ENCODE measurements at regions not wholly inside any gene's neighbourhood (a gene's known extent, or its start where the extent isn't known, plus 50 kb on each side); places are given as distances from the start of the nearest gene placed in this dataset.
"Not testable (repeated sequence)": the region's sequence is repeated elsewhere in the genome, so short reads cannot be mapped to it uniquely, and the experiment has no call there.

- in situ Hi-C loops (cut with MboI; ENCODE audit: low sequenced_read_pairs in 4 of 4), result no loop called here
- DNase-seq, result no peak
- ATAC-seq, result no peak
- TF ChIP-seq CTCF (IDR thresholded peaks at IDR 0.05 in 4 of 5, conservative IDR thresholded peaks at IDR 0.05 in 1 of 5) (no peak), POLR2A (IDR thresholded peaks at IDR 0.05) (no peak)
- Histone ChIP-seq H3K27me3 (no peaks in the 10 kb centered on the region), H3K4me1 (no peaks in the 10 kb centered on the region), H3K36me3 (no peaks in the 10 kb centered on the region), H3K27ac (no peak overlapping the region), H3K9me3 (no peaks in the 10 kb centered on the region), H3K4me3 (no peak overlapping the region)
- intact Hi-C loops (cut with DNase I; ENCODE audit: low total_unique reads), result no loop called here
Observed at GRCh38 chr4:135934026-135934425, 1598.3 kb downstream of the PCDH18 start.

- ATAC-seq (no peak), DNase-seq (no peak)
- H3K4me3 ChIP-seq, result no peak overlapping the region
- no peaks in the 10 kb centered on the region for H3K4me1 ChIP-seq
- intact Hi-C loops (cut with DNase I; ENCODE audit: low total_unique reads) (no loop called here), in situ Hi-C loops (cut with MboI; ENCODE audit: low sequenced_read_pairs in 4 of 4) (no loop called here)
- no peaks in the 10 kb centered on the region for H3K36me3 ChIP-seq
- no peak overlapping the region for H3K27ac ChIP-seq
- TF ChIP-seq POLR2A (IDR thresholded peaks at IDR 0.05), result no peak
- no peak for TF ChIP-seq CTCF (IDR thresholded peaks at IDR 0.05 in 4 of 5, conservative IDR thresholded peaks at IDR 0.05 in 1 of 5)
- H3K27me3 ChIP-seq, result no peaks in the 10 kb centered on the region
- no peaks in the 10 kb centered on the region for H3K9me3 ChIP-seq
Observed at GRCh38 chr4:135927651-135928050, 1604.6 kb downstream of the PCDH18 start.

GRCh38 chr4:135921081-135921480 is 1611.2 kb downstream of the PCDH18 start:
- Histone ChIP-seq H3K4me1 (no peaks in the 10 kb centered on the region), H3K36me3 (no peaks in the 10 kb centered on the region), H3K9me3 (no peaks in the 10 kb centered on the region), H3K4me3 (no peak overlapping the region), H3K27me3 (no peaks in the 10 kb centered on the region), H3K27ac (no peak overlapping the region)
- ATAC-seq, result no peak
- no peak for TF ChIP-seq CTCF (IDR thresholded peaks at IDR 0.05 in 4 of 5, conservative IDR thresholded peaks at IDR 0.05 in 1 of 5)
- no peak for TF ChIP-seq POLR2A (IDR thresholded peaks at IDR 0.05)
- DNase-seq, result no peak
- in situ Hi-C loops (cut with MboI; ENCODE audit: low sequenced_read_pairs in 4 of 4) (no loop called here), intact Hi-C loops (cut with DNase I; ENCODE audit: low total_unique reads) (no loop called here)

GRCh38 chr4:135917011-135917410 is 1615.3 kb downstream of the PCDH18 start:
- Histone ChIP-seq H3K4me3 (no peak overlapping the region), H3K9me3 (no peaks in the 10 kb centered on the region), H3K27me3 (no peaks in the 10 kb centered on the region), H3K36me3 (no peaks in the 10 kb centered on the region), H3K4me1 (no peaks in the 10 kb centered on the region), H3K27ac (no peak overlapping the region)
- ATAC-seq (no peak), DNase-seq (no peak)
- in situ Hi-C loops (cut with MboI; ENCODE audit: low sequenced_read_pairs in 4 of 4), result no loop called here
- TF ChIP-seq CTCF (IDR thresholded peaks at IDR 0.05 in 4 of 5, conservative IDR thresholded peaks at IDR 0.05 in 1 of 5) (no peak), POLR2A (IDR thresholded peaks at IDR 0.05) (no peak)
- intact Hi-C loops (cut with DNase I; ENCODE audit: low total_unique reads), result no loop called here

- H3K36me3 ChIP-seq, result no peaks in the 10 kb centered on the region
- in situ Hi-C loops (cut with MboI; ENCODE audit: low sequenced_read_pairs in 4 of 4), result no loop called here
Observed at GRCh38 chr4:135900956-135901355, 1631.3 kb downstream of the PCDH18 start.

GRCh38 chr4:135864304-135864703 is 1662.7 kb upstream of the PABPC4L start:
- H3K4me3 ChIP-seq; H3K27ac ChIP-seq; H3K9me3 ChIP-seq; H3K27me3 ChIP-seq; intact Hi-C loops (cut with DNase I; ENCODE audit: low total_unique reads); in situ Hi-C loops (cut with MboI; ENCODE audit: low sequenced_read_pairs in 4 of 4); H3K36me3 ChIP-seq; ATAC-seq; DNase-seq; H3K4me1 ChIP-seq: not testable (repeated sequence)

More at GRCh38 chr4:135900956-135901355, 1631.3 kb downstream of the PCDH18 start:
- ATAC-seq (no peak), DNase-seq (no peak)
- H3K9me3 ChIP-seq, result no peaks in the 10 kb centered on the region
- no peaks in the 10 kb centered on the region for H3K4me1 ChIP-seq
- H3K27me3 ChIP-seq, result no peaks in the 10 kb centered on the region
- no peak overlapping the region for H3K27ac ChIP-seq
- intact Hi-C loops (cut with DNase I; ENCODE audit: low total_unique reads), result no loop called here
- H3K4me3 ChIP-seq, result no peak overlapping the region
- no peak for TF ChIP-seq CTCF (IDR thresholded peaks at IDR 0.05 in 4 of 5, conservative IDR thresholded peaks at IDR 0.05 in 1 of 5)
- no peak for TF ChIP-seq POLR2A (IDR thresholded peaks at IDR 0.05)
